Tibial artery (tissue), 4 donors: ENCODE measurements at regions not wholly inside any gene's neighbourhood (a gene's known extent, or its start where the extent isn't known, plus 50 kb on each side); places are given as distances from the start of the nearest gene placed in this dataset.

Experiments used
- DNase-seq, 2 donors: peaks; one replicate each; pipeline ENCODE4 v3.0.0-alpha.2; 2019
- H3K27ac ChIP-seq, 2 donors: fragments of 200-600 bp; sonication (generic) in 1 of 2; 1 replicate in 1 of 2; 2 replicates in 1 of 2; pipeline ENCODE4 v1.5.1; 2018 to 2019; ENCODE audit warnings: mild to moderate bottlenecking in 1 of 2
- H3K27me3 ChIP-seq, 2 donors: fragments of 200-600 bp; sonication (generic) in 1 of 2; one replicate each; pipeline versions ENCODE4 v1.5.1 to v1.6.0; 2016 to 2019
- H3K36me3 ChIP-seq, 3 donors: fragments of 200-600 bp; sonication (generic) in 2 of 3; one replicate each; pipeline ENCODE4 v1.5.1; 2016 to 2019; ENCODE audit warnings: mild to moderate bottlenecking in 2 of 3
- H3K4me1 ChIP-seq, 4 donors: fragments of 200-600 bp; sonication (generic) in 2 of 4; 1 replicate in 3 of 4; 2 replicates in 1 of 4; pipeline ENCODE4 v1.5.1; 2016 to 2019
- H3K4me3 ChIP-seq, 2 donors: fragments of 200-600 bp; sonication (generic) in 1 of 2; 1 replicate in 1 of 2; 2 replicates in 1 of 2; pipeline ENCODE4 v1.5.1; 2018 to 2019; ENCODE audit warnings: mild to moderate bottlenecking in 2 of 2
- H3K9me3 ChIP-seq, 3 donors: fragments of 200-600 bp; sonication (generic) in 1 of 3; one replicate each; pipeline ENCODE4 v1.5.1; 2016 to 2019
- intact Hi-C: fragments of 100-400 bp; cut with DNase I; formaldehyde crosslinking; loops from one replicate; pipeline ENCODE4 v1.15.0; 2023; ENCODE audit warnings: low total_unique reads
- TF ChIP-seq, protein P1 (sequence below), 2 experiments: fragments of 200-600 bp in 1 of 2; fragments of 450-650 bp in 1 of 2; IDR thresholded peaks; one replicate each; pipeline ENCODE4 v1.5.1; 2017 to 2019; ENCODE audit warnings: antibody characterized with exemption in 2 of 2, mild to moderate bottlenecking in 1 of 2, moderate library complexity in 1 of 2

DNA sequence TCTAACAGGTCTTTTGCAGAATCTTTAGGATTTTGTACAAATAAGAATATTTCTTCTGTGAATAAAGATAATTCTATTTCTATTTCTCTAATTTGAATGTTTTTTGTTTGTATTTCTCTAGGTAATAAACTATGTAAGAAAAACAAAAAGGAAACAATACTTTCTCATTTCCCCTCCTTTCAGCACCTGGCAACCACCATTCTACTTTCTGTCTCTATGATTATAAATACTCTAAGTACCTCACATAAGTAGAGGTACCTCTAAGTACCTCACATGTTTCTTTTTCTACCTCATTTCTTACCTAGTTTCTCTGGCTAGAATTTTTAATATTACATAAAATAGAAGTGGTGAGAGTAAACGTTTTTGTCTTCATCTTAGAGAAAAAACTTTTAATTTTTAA is 550.0 kb downstream of the EPHA5 start:
- Histone ChIP-seq H3K9me3 (no peaks in the 10 kb centered on the region), H3K27ac (no peak overlapping the region), H3K27me3 (no peaks in the 10 kb centered on the region), H3K4me1 (no peaks in the 10 kb centered on the region), H3K4me3 (no peak overlapping the region), H3K36me3 (no peaks in the 10 kb centered on the region)
- intact Hi-C loops: no loop called here
- no peak for DNase-seq
- TF ChIP-seq, protein P1, sequence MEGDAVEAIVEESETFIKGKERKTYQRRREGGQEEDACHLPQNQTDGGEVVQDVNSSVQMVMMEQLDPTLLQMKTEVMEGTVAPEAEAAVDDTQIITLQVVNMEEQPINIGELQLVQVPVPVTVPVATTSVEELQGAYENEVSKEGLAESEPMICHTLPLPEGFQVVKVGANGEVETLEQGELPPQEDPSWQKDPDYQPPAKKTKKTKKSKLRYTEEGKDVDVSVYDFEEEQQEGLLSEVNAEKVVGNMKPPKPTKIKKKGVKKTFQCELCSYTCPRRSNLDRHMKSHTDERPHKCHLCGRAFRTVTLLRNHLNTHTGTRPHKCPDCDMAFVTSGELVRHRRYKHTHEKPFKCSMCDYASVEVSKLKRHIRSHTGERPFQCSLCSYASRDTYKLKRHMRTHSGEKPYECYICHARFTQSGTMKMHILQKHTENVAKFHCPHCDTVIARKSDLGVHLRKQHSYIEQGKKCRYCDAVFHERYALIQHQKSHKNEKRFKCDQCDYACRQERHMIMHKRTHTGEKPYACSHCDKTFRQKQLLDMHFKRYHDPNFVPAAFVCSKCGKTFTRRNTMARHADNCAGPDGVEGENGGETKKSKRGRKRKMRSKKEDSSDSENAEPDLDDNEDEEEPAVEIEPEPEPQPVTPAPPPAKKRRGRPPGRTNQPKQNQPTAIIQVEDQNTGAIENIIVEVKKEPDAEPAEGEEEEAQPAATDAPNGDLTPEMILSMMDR (IDR thresholded peaks at IDR 0.05): no peak

DNA sequence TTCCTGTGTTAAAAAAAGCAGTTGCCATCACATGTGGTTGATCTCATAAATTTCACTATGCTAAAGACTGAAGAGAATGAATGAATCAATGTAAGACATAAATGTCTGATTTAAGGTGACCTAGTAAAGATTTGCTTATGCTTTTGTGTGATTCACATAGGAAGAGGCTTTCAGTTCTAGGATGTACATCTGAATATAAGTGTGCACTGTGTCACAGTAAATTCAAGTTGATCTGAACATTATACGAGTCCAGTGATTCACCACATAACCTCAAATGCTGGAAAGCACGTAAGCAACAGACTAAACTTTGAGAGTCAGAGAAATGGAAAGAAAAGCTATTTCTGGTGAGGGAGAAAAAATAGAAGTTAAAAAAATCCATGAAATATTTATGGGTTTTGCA is 567.9 kb downstream of the EPHA5 start:
- Histone ChIP-seq H3K4me1 (no peaks in the 10 kb centered on the region), H3K36me3 (no peaks in the 10 kb centered on the region), H3K27ac (no peak overlapping the region), H3K27me3 (no peaks in the 10 kb centered on the region), H3K4me3 (no peak overlapping the region), H3K9me3 (no peaks in the 10 kb centered on the region)
- DNase-seq: no peak
- TF ChIP-seq, protein P1 (IDR thresholded peaks at IDR 0.05): no peak
- intact Hi-C loops: no loop called here

DNA sequence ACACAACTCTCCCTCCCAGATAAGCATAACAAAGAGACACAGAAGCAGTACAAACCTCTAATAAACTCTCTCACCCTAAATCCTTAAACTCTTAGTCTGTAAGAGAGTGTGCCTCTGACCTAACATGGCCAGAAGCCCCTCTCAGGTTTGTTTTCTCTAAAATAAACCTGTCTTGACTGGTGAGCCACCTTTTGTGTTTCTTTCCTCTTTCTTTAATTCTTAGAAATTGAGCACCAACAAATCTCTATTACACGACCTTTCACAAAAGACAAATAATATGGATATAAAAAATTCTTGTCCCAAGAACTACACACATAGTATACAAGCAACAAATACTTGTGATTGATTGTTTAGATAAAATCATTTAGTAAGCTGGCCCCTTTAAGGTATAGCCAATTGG is 573.7 kb downstream of the EPHA5 start:
- H3K27ac ChIP-seq: no peak overlapping the region
- TF ChIP-seq, protein P1 (IDR thresholded peaks at IDR 0.05): no peak
- no peaks in the 10 kb centered on the region for H3K36me3 ChIP-seq
- no peaks in the 10 kb centered on the region for H3K4me1 ChIP-seq
- intact Hi-C loops: no loop called here
- no peaks in the 10 kb centered on the region for H3K27me3 ChIP-seq
- no peak for DNase-seq
- H3K9me3 ChIP-seq: peaks cover 0 to 4% (median 0%) of the 10 kb centered on the region in 3 donors
- no peak overlapping the region for H3K4me3 ChIP-seq

DNA sequence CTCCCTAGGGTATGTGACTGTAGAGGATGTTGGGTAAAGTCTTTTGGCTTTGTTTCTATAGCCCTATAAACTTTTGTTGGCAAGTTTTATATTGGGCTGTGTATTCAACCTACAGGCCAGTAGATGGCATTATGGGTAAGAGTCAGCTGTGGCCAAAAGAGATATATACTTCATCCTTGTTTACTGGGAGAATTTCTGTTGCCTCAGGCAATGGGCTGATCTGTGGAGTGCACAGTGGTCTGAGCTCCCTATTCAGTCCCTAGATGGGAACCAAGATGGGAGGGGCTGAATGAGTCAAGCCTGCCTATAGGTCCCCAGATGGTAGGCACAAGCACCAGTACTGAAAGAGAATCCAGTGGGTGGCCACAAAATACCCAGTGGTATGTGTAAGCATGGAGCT is 580.6 kb downstream of the EPHA5 start:
- Histone ChIP-seq H3K27me3 (no peaks in the 10 kb centered on the region), H3K9me3 (no peaks in the 10 kb centered on the region), H3K36me3 (no peaks in the 10 kb centered on the region), H3K4me1 (no peaks in the 10 kb centered on the region), H3K4me3 (no peak overlapping the region), H3K27ac (no peak overlapping the region)
- DNase-seq: no peak
- TF ChIP-seq, protein P1 (IDR thresholded peaks at IDR 0.05): no peak
- intact Hi-C loops: no loop called here

DNA sequence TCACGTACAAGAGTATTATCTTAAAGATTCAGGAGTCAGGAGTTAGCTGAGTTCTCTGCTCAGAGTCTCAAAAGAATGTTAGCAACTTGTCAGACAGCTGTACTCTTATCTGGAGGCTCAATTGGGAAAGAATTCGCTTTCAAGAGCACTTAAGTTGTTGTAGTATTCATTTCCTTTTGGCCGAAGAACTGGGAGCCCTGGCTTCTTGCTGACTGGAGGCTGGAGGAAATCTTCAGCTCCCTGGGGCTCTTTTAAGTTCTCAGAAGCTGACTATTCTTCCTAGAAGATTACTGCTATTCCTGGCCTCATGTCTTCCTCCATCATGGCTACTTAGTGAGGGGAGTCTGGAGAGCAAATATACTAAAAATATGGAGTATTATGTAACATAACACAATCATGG is 587.2 kb downstream of the EPHA5 start:
- no peaks in the 10 kb centered on the region for H3K9me3 ChIP-seq
- H3K36me3 ChIP-seq: no peaks in the 10 kb centered on the region
- H3K4me3 ChIP-seq: no peak overlapping the region
- no peak overlapping the region for H3K27ac ChIP-seq
- intact Hi-C loops: no loop called here
- H3K4me1 ChIP-seq: no peaks in the 10 kb centered on the region
- no peaks in the 10 kb centered on the region for H3K27me3 ChIP-seq
- TF ChIP-seq, protein P1 (IDR thresholded peaks at IDR 0.05): no peak
- DNase-seq: no peak

DNA sequence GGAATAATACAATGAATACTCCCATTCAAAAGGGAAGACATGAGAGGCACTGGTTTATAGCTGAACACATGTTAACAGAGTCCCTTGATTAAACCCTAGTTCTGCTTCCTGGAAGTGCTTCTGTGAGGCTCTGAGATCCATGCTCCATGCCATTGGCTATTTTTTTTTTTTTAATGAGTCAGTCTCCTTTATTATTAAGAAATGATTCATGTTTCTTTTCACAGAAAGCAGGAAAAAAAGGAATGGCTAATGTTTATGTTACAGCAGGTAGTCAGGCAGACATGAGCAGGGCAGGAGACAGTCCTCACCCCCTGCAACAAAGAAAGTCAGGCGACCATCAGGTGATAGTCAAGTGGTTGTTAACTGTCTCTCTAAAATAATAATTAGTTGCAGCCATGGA is 598.7 kb downstream of the EPHA5 start:
- TF ChIP-seq, protein P1 (IDR thresholded peaks at IDR 0.05): no peak
- H3K27ac ChIP-seq: no peak overlapping the region
- intact Hi-C loops: no loop called here
- no peaks in the 10 kb centered on the region for H3K4me1 ChIP-seq
- no peaks in the 10 kb centered on the region for H3K27me3 ChIP-seq
- no peaks in the 10 kb centered on the region for H3K36me3 ChIP-seq
- no peak for DNase-seq
- H3K9me3 ChIP-seq: peaks cover 0 to 5% (median 0%) of the 10 kb centered on the region in 3 donors
- no peak overlapping the region for H3K4me3 ChIP-seq
